Sigmoid colon (tissue), 6 donors: ENCODE measurements at regions not wholly inside any gene's neighbourhood (a gene's known extent, or its start where the extent isn't known, plus 50 kb on each side); places are given as distances from the start of the nearest gene placed in this dataset.

Experiments used
- DNase-seq: peaks from one replicate; pipeline ENCODE4 v3.0.0-alpha.2; 2019
- H3K27ac ChIP-seq, 4 donors: fragments of 200-600 bp; sonication (generic); one replicate each; pipeline ENCODE4 v1.5.1; 2016 to 2019; ENCODE audit warnings: mild to moderate bottlenecking in 1 of 4
- H3K27me3 ChIP-seq, 3 donors: fragments of 200-600 bp; sonication (generic); one replicate each; pipeline ENCODE4 v1.5.1; 2019; ENCODE audit warnings: mild to moderate bottlenecking in 1 of 3
- H3K36me3 ChIP-seq, 4 donors: fragments of 200-600 bp; sonication (generic); one replicate each; pipeline ENCODE4 v1.5.1; 2016 to 2019
- H3K4me1 ChIP-seq, 4 donors: fragments of 200-600 bp; sonication (generic); one replicate each; pipeline ENCODE4 v1.5.1; 2017 to 2019
- H3K4me3 ChIP-seq, 4 donors: fragments of 200-600 bp; sonication (generic); one replicate each; pipeline ENCODE4 v1.5.1; 2017 to 2019; ENCODE audit warnings: mild to moderate bottlenecking in 2 of 4, moderate library complexity in 1 of 4
- H3K9me3 ChIP-seq, 4 donors: fragments of 200-600 bp in 3 of 4; sonication (generic) in 3 of 4; one replicate each; pipeline versions ENCODE4 v1.5.1 to v1.6.1; 2013 to 2019
- CTCF ChIP-seq, 4 experiments: fragments of 450-650 bp in 3 of 4; fragments of 200-600 bp in 1 of 4; IDR thresholded peaks; one replicate each; pipeline ENCODE4 v1.5.1; 2016 to 2019; ENCODE audit warnings: antibody characterized with exemption in 4 of 4, mild to moderate bottlenecking in 3 of 4, moderate library complexity in 2 of 4
- EP300 ChIP-seq, 4 donors: sonication (generic); formaldehyde crosslinking; IDR thresholded peaks; one replicate each; pipeline ENCODE4 v1.6.1; 2017; ENCODE audit warnings: antibody characterized with exemption in 4 of 4
- POLR2A ChIP-seq, 2 donors: fragments of 450-650 bp; IDR thresholded peaks; one replicate each; pipeline ENCODE4 v1.6.1; 2016; ENCODE audit warnings: antibody characterized with exemption in 2 of 2, mild to moderate bottlenecking in 2 of 2, moderate library complexity in 2 of 2
- POLR2AphosphoS5 ChIP-seq, 4 donors: sonication (generic); formaldehyde crosslinking; IDR thresholded peaks; one replicate each; pipeline ENCODE4 v1.6.1; 2017; ENCODE audit warnings: antibody characterized with exemption in 4 of 4
- WGBS, 2 donors: extraction: QIAGEN DNeasy Blood & Tissue Kit; methylation state at CpG; one replicate each; pipeline ENCODE4 v1.1.7; 2013; 5-methylcytosine and 5-hydroxymethylcytosine counted together
- intact Hi-C: fragments of 100-400 bp; cut with DNase I; formaldehyde crosslinking; loops from one replicate; pipeline ENCODE4 v1.15.1; 2023
- donor health status: healthy with polysubstance abuse.
- donor health status: healthy.

- intact Hi-C loops, result no loop called here
- no peak overlapping the region for H3K4me3 ChIP-seq
- no peak for DNase-seq
- no peaks in the 10 kb centered on the region for H3K9me3 ChIP-seq
- no peak overlapping the region for H3K27ac ChIP-seq
- H3K4me1 ChIP-seq, result peaks cover 0 to 3% (median 0%) of the 10 kb centered on the region in 4 donors
- no peaks in the 10 kb centered on the region for H3K27me3 ChIP-seq
- TF ChIP-seq POLR2A (IDR thresholded peaks at IDR 0.05) (no peak), POLR2AphosphoS5 (IDR thresholded peaks at IDR 0.05) (no peak), CTCF (IDR thresholded peaks at IDR 0.05) (no peak)
- H3K36me3 ChIP-seq, result no peaks in the 10 kb centered on the region
- WGBS, 2 donors, result 59 to 87% methylated on average over 2 of the region's 2 CpGs
Observed at GRCh38 chr4:14848229-14848628, 154.1 kb upstream of the CPEB2 start.

GRCh38 chr4:14850455-14851097 lies 151.7 kb upstream of the CPEB2 start:
- Histone ChIP-seq H3K4me1 (peaks cover 0 to 12% (median under 1%) of the 10 kb centered on the region in 4 donors), H3K4me3 (no peak overlapping the region), H3K36me3 (no peaks in the 10 kb centered on the region), H3K27ac (no peak overlapping the region), H3K9me3 (no peaks in the 10 kb centered on the region), H3K27me3 (no peaks in the 10 kb centered on the region)
- intact Hi-C loops, result no loop called here
- no peak for TF ChIP-seq POLR2AphosphoS5 (IDR thresholded peaks at IDR 0.05)
- no peak for TF ChIP-seq CTCF (IDR thresholded peaks at IDR 0.05)
- DNase-seq, result no peak
- WGBS, 2 donors, result 60 to 68% methylated on average over 1 of the region's 1 CpG

- no peak for DNase-seq
- Histone ChIP-seq H3K27ac (peak overlapping the region; percentile 39 to 74 (median 52)), H3K36me3 (no peaks in the 10 kb centered on the region), H3K27me3 (no peaks in the 10 kb centered on the region), H3K4me1 (peaks cover 0 to 39% (median 23%) of the 10 kb centered on the region in 4 donors), H3K9me3 (no peaks in the 10 kb centered on the region), H3K4me3 (no peak overlapping the region)
- intact Hi-C loops, result no loop called here
- no peak for TF ChIP-seq EP300 (IDR thresholded peaks at IDR 0.05)
- TF ChIP-seq POLR2AphosphoS5 (IDR thresholded peaks at IDR 0.05), result peak in 3 of 4 donors; percentile 40 to 59 (median 47)
- TF ChIP-seq CTCF (IDR thresholded peaks at IDR 0.05), result no peak
- no peak for TF ChIP-seq POLR2A (IDR thresholded peaks at IDR 0.05)
- 93 to 96% methylated on average over 2 of the region's 2 CpGs for WGBS, 2 donors
Observed at GRCh38 chr4:14853176-14853943, 148.9 kb upstream of the CPEB2 start.

GRCh38 chr4:14855719-14856061 lies 146.6 kb upstream of the CPEB2 start:
- no peaks in the 10 kb centered on the region for H3K27me3 ChIP-seq
- DNase-seq, result no peak
- peak overlapping the region; percentile 47 to 82 (median 80) for H3K27ac ChIP-seq
- WGBS, 2 donors, result 85 to 90% methylated on average over 4 of the region's 4 CpGs
- TF ChIP-seq POLR2AphosphoS5 (IDR thresholded peaks at IDR 0.05) (no peak), POLR2A (IDR thresholded peaks at IDR 0.05) (no peak), EP300 (IDR thresholded peaks at IDR 0.05) (no peak), CTCF (IDR thresholded peaks at IDR 0.05) (no peak)
- intact Hi-C loops, result no loop called here
- no peaks in the 10 kb centered on the region for H3K36me3 ChIP-seq
- no peaks in the 10 kb centered on the region for H3K9me3 ChIP-seq
- H3K4me1 ChIP-seq, result peaks cover 0 to 50% (median 27%) of the 10 kb centered on the region in 4 donors
- no peak overlapping the region for H3K4me3 ChIP-seq
